T-helper 1 cell treated with Interleukin-12 subunit alpha and Interleukin-12 subunit beta and Interleukin-4 antibody, amounts not matched to agents 30 μg/mL and 1 μg/mL, for 36 hours (primary cell): ENCODE measurements at regions not wholly inside any gene's neighbourhood (a gene's known extent, or its start where the extent isn't known, plus 50 kb on each side); places are given as distances from the start of the nearest gene placed in this dataset.
"Not testable (repeated sequence)": the region's sequence is repeated elsewhere in the genome, so short reads cannot be mapped to it uniquely, and the experiment has no call there.

ENCODE experiments used
- H3K27ac Mint-ChIP-seq: one replicate; pipeline ENCODE4 v1.8.0; 2021; ENCODE audit warnings: mild to moderate bottlenecking, mixed read lengths
- H3K27me3 Mint-ChIP-seq: one replicate; pipeline ENCODE4 v1.8.0; 2021; ENCODE audit warnings: low read depth, mixed read lengths
- H3K36me3 Mint-ChIP-seq: one replicate; pipeline ENCODE4 v1.8.0; 2021; ENCODE audit warnings: low read depth, mixed read lengths
- H3K4me1 Mint-ChIP-seq: one replicate; pipeline ENCODE4 v1.8.0; 2021; ENCODE audit warnings: low read depth, mixed read lengths
- H3K4me3 Mint-ChIP-seq: one replicate; pipeline ENCODE4 v1.8.0; 2021; ENCODE audit warnings: mild to moderate bottlenecking, moderate library complexity, mixed read lengths
- H3K9me3 Mint-ChIP-seq: one replicate; pipeline ENCODE4 v1.8.0; 2021; ENCODE audit warnings: mixed read lengths

- no peak overlapping the region for H3K4me3 Mint-ChIP-seq
Measured at GRCh38 chr15:31433091-31433490, 106.5 kb downstream of the KLF13 start.

GRCh38 chr15:31433574-31433973 is 106.9 kb downstream of the KLF13 start:
- no peaks in the 10 kb centered on the region for H3K9me3 Mint-ChIP-seq
- H3K36me3 Mint-ChIP-seq = no peaks in the 10 kb centered on the region
- H3K4me3 Mint-ChIP-seq = peak overlapping the region; percentile 60
- peaks cover 67% of the 10 kb centered on the region for H3K4me1 Mint-ChIP-seq
- peak overlapping the region; percentile 95 for H3K27ac Mint-ChIP-seq
- no peaks in the 10 kb centered on the region for H3K27me3 Mint-ChIP-seq

More at GRCh38 chr15:31433091-31433490, 106.5 kb downstream of the KLF13 start:
- peaks cover 63% of the 10 kb centered on the region for H3K4me1 Mint-ChIP-seq
- H3K36me3 Mint-ChIP-seq = no peaks in the 10 kb centered on the region
- no peaks in the 10 kb centered on the region for H3K9me3 Mint-ChIP-seq
- peak overlapping the region; percentile 95 for H3K27ac Mint-ChIP-seq
- H3K27me3 Mint-ChIP-seq = no peaks in the 10 kb centered on the region

GRCh38 chr15:31434275-31434587 is 107.6 kb downstream of the KLF13 start:
- peak overlapping the region; percentile 95 for H3K27ac Mint-ChIP-seq
- H3K4me3 Mint-ChIP-seq = peak overlapping the region; percentile 60
- H3K27me3 Mint-ChIP-seq = no peaks in the 10 kb centered on the region
- H3K4me1 Mint-ChIP-seq = peaks cover 71% of the 10 kb centered on the region
- no peaks in the 10 kb centered on the region for H3K9me3 Mint-ChIP-seq
- H3K36me3 Mint-ChIP-seq = no peaks in the 10 kb centered on the region

- no peaks in the 10 kb centered on the region for H3K9me3 Mint-ChIP-seq
- H3K36me3 Mint-ChIP-seq = no peaks in the 10 kb centered on the region
- H3K4me3 Mint-ChIP-seq = peak overlapping the region; percentile 70
- H3K27me3 Mint-ChIP-seq = no peaks in the 10 kb centered on the region
- peak overlapping the region; percentile 95 for H3K27ac Mint-ChIP-seq
- H3K4me1 Mint-ChIP-seq = peaks cover 76% of the 10 kb centered on the region
Measured at GRCh38 chr15:31434588-31435260, 108.1 kb downstream of the KLF13 start.

GRCh38 chr15:31435261-31435911 is 108.8 kb downstream of the KLF13 start:
- peaks cover 75% of the 10 kb centered on the region for H3K4me1 Mint-ChIP-seq
- H3K27me3 Mint-ChIP-seq = no peaks in the 10 kb centered on the region
- H3K4me3 Mint-ChIP-seq = peak overlapping the region; percentile 70
- no peaks in the 10 kb centered on the region for H3K36me3 Mint-ChIP-seq
- no peaks in the 10 kb centered on the region for H3K9me3 Mint-ChIP-seq
- H3K27ac Mint-ChIP-seq = peak overlapping the region; percentile 95

GRCh38 chr15:31435912-31436628 is 109.4 kb downstream of the KLF13 start:
- H3K36me3 Mint-ChIP-seq = no peaks in the 10 kb centered on the region
- peak overlapping the region; percentile 70 for H3K4me3 Mint-ChIP-seq
- no peaks in the 10 kb centered on the region for H3K9me3 Mint-ChIP-seq
- H3K4me1 Mint-ChIP-seq = peaks cover 74% of the 10 kb centered on the region
- H3K27me3 Mint-ChIP-seq = no peaks in the 10 kb centered on the region
- peak overlapping the region; percentile 95 for H3K27ac Mint-ChIP-seq

GRCh38 chr15:31437686-31438085 is 111.1 kb downstream of the KLF13 start:
- Mint-ChIP-seq H3K27ac (peak overlapping the region; percentile 95), H3K4me1 (peaks cover 75% of the 10 kb centered on the region), H3K4me3 (peak overlapping the region; percentile 23), H3K27me3 (no peaks in the 10 kb centered on the region), H3K9me3 (no peaks in the 10 kb centered on the region), H3K36me3 (no peaks in the 10 kb centered on the region)

GRCh38 chr15:31438601-31439265 is 112.1 kb downstream of the KLF13 start:
- Mint-ChIP-seq H3K4me3 (peak overlapping the region; percentile 20), H3K36me3 (no peaks in the 10 kb centered on the region), H3K27me3 (no peaks in the 10 kb centered on the region), H3K27ac (peak overlapping the region; percentile 95), H3K4me1 (peaks cover 72% of the 10 kb centered on the region), H3K9me3 (no peaks in the 10 kb centered on the region)

- Mint-ChIP-seq H3K9me3 (no peaks in the 10 kb centered on the region), H3K4me3 (peak overlapping the region; percentile 20), H3K36me3 (peaks cover 2% of the 10 kb centered on the region), H3K27ac (peak overlapping the region; percentile 95), H3K27me3 (no peaks in the 10 kb centered on the region), H3K4me1 (peaks cover 69% of the 10 kb centered on the region)
Measured at GRCh38 chr15:31439328-31439727, 112.7 kb downstream of the KLF13 start.

GRCh38 chr15:31440216-31440615 is 113.6 kb downstream of the KLF13 start:
- H3K27ac Mint-ChIP-seq = peak overlapping the region; percentile 86
- not testable (repeated sequence) for H3K9me3 Mint-ChIP-seq, H3K27me3 Mint-ChIP-seq, H3K36me3 Mint-ChIP-seq
- H3K4me3 Mint-ChIP-seq = peak overlapping the region; percentile 73
- H3K4me1 Mint-ChIP-seq = peaks cover 64% of the 10 kb centered on the region

GRCh38 chr15:31440754-31441311 is 114.2 kb downstream of the KLF13 start:
- peaks cover 2% of the 10 kb centered on the region for H3K36me3 Mint-ChIP-seq
- peak overlapping the region; percentile 73 for H3K4me3 Mint-ChIP-seq
- no peaks in the 10 kb centered on the region for H3K27me3 Mint-ChIP-seq
- H3K9me3 Mint-ChIP-seq = no peaks in the 10 kb centered on the region
- H3K27ac Mint-ChIP-seq = peak overlapping the region; percentile 86
- H3K4me1 Mint-ChIP-seq = peaks cover 58% of the 10 kb centered on the region

- H3K9me3 Mint-ChIP-seq = no peaks in the 10 kb centered on the region
- H3K27me3 Mint-ChIP-seq = no peaks in the 10 kb centered on the region
- peak overlapping the region; percentile 52 for H3K4me3 Mint-ChIP-seq
- H3K4me1 Mint-ChIP-seq = peaks cover 46% of the 10 kb centered on the region
- H3K27ac Mint-ChIP-seq = peak overlapping the region; percentile 64
- peaks cover 2% of the 10 kb centered on the region for H3K36me3 Mint-ChIP-seq
Measured at GRCh38 chr15:31442226-31442625, 115.6 kb downstream of the KLF13 start.

GRCh38 chr15:31442699-31443111 is 116.1 kb downstream of the KLF13 start:
- Mint-ChIP-seq H3K27me3 (no peaks in the 10 kb centered on the region), H3K9me3 (no peaks in the 10 kb centered on the region), H3K27ac (peak overlapping the region; percentile 21), H3K4me1 (peaks cover 41% of the 10 kb centered on the region), H3K4me3 (peak overlapping the region; percentile 52), H3K36me3 (peaks cover 2% of the 10 kb centered on the region)

- H3K9me3 Mint-ChIP-seq = no peaks in the 10 kb centered on the region
- peaks cover 2% of the 10 kb centered on the region for H3K36me3 Mint-ChIP-seq
- peak overlapping the region; percentile 24 for H3K27ac Mint-ChIP-seq
Measured at GRCh38 chr15:31444844-31445243, 118.2 kb downstream of the KLF13 start.

More at GRCh38 chr15:31444844-31445243, 118.2 kb downstream of the KLF13 start:
- no peak overlapping the region for H3K4me3 Mint-ChIP-seq
- no peaks in the 10 kb centered on the region for H3K27me3 Mint-ChIP-seq
- peaks cover 32% of the 10 kb centered on the region for H3K4me1 Mint-ChIP-seq
